NCI-H1930 (cell line): ENCODE measurements at regions not wholly inside any gene's neighbourhood (a gene's known extent, or its start where the extent isn't known, plus 50 kb on each side); places are given as distances from the start of the nearest gene placed in this dataset.

Experiments used
- DNase-seq, 2 experiments: peaks; one replicate each; lab custom pipeline; 2025; lab: John Stamatoyannopoulos, UW

GRCh38 chr14:61107869-61108493 lies 126.9 kb downstream of the SLC38A6 start:
- DNase-seq, result no peak

GRCh38 chr14:61106959-61107641 lies 126.1 kb downstream of the SLC38A6 start:
- DNase-seq, result no peak

- no peak for DNase-seq
Measured at GRCh38 chr14:61106271-61106958, 125.4 kb downstream of the SLC38A6 start.

GRCh38 chr14:61104358-61104757 lies 123.3 kb downstream of the SLC38A6 start:
- no peak for DNase-seq

- no peak for DNase-seq
Measured at GRCh38 chr14:61103541-61104339, 122.7 kb downstream of the SLC38A6 start.

GRCh38 chr14:61102549-61103466 lies 121.8 kb downstream of the SLC38A6 start:
- no peak for DNase-seq
